OCI-LY7 (cell line): ENCODE measurements at regions not wholly inside any gene's neighbourhood (a gene's known extent, or its start where the extent isn't known, plus 50 kb on each side); places are given as distances from the start of the nearest gene placed in this dataset.

Source experiments
- CTCF ChIP-seq: fragments of 200-600 bp; sonication (generic); conservative IDR thresholded peaks from 2 replicates; pipeline ENCODE4 v1.5.1; 2014; ENCODE audit warnings: mild to moderate bottlenecking, antibody characterized with exemption, low read length, moderate library complexity, mixed read lengths
- EZH2phosphoT487 ChIP-seq: fragments of 200-600 bp; sonication (generic); IDR thresholded peaks from 2 replicates; pipeline ENCODE4 v1.6.1; 2018; ENCODE audit warnings: low read depth, borderline replicate concordance, mild to moderate bottlenecking, mixed run types, antibody characterized with exemption, low read length, moderate library complexity, mixed read lengths

- TF ChIP-seq CTCF (no peak), EZH2phosphoT487 (no peak)
Observed at GRCh38 chr3:72601983-72602750, 246.1 kb downstream of the SHQ1 start.
